22Rv1 (cell line): ENCODE measurements at regions not wholly inside any gene's neighbourhood (a gene's known extent, or its start where the extent isn't known, plus 50 kb on each side); places are given as distances from the start of the nearest gene placed in this dataset.

Experiments
- CTCF ChIP-seq: fragments of 450-650 bp; IDR thresholded peaks from 2 replicates; pipeline ENCODE4 v1.5.1; 2017; ENCODE audit warnings: mild to moderate bottlenecking
- ZFX ChIP-seq: fragments of 450-650 bp; IDR thresholded peaks from 2 replicates; pipeline ENCODE4 v1.6.1; 2017; ENCODE audit warnings: antibody characterized with exemption, borderline replicate concordance

GRCh38 chr12:16914853-16915252 is 308.9 kb upstream of the LMO3 start:
- no peak for TF ChIP-seq CTCF
- no peak for TF ChIP-seq ZFX
